CD4-positive, alpha-beta T cell treated with Interleukin-4 for 1 hour (primary cell): ENCODE measurements at regions not wholly inside any gene's neighbourhood (a gene's known extent, or its start where the extent isn't known, plus 50 kb on each side); places are given as distances from the start of the nearest gene placed in this dataset.
"Not testable (repeated sequence)": the region's sequence is repeated elsewhere in the genome, so short reads cannot be mapped to it uniquely, and the experiment has no call there.

Source experiments
- DNase-seq, 2 donors: peaks; one replicate each; pipeline ENCODE4 v3.0.0-alpha.2; 2020 to 2022

GRCh38 chr2:240191001-240191400 lies 50.5 kb upstream of the OTOS start:
- peak in 1 of 2 donors; percentile 9 for DNase-seq

GRCh38 chr2:240192661-240193060 lies 52.2 kb upstream of the OTOS start:
- DNase-seq: no peak

- DNase-seq: not testable (repeated sequence)
These were observed 53.9 kb upstream of the OTOS start for GRCh38 chr2:240194341-240194762.

GRCh38 chr2:240195316-240195861 lies 54.9 kb upstream of the OTOS start:
- DNase-seq: no peak

GRCh38 chr2:240196716-240197461 lies 56.4 kb upstream of the OTOS start:
- no peak for DNase-seq

GRCh38 chr2:240197462-240198139 lies 57.1 kb upstream of the OTOS start:
- no peak for DNase-seq

GRCh38 chr2:240198226-240198625 lies 57.8 kb upstream of the OTOS start:
- DNase-seq: no peak

- no peak for DNase-seq
These were observed 58.8 kb upstream of the OTOS start for GRCh38 chr2:240199133-240199870.

- no peak for DNase-seq
These were observed 60.0 kb upstream of the OTOS start for GRCh38 chr2:240200230-240201051.

GRCh38 chr2:240201866-240202265 lies 61.4 kb upstream of the OTOS start:
- DNase-seq: no peak

GRCh38 chr2:240202586-240202985 lies 62.1 kb upstream of the OTOS start:
- DNase-seq: no peak

- DNase-seq: no peak
These were observed 62.8 kb upstream of the OTOS start for GRCh38 chr2:240203031-240203787.

- DNase-seq: no peak
These were observed 63.4 kb upstream of the OTOS start for GRCh38 chr2:240203788-240204270.

GRCh38 chr2:240204431-240205276 lies 64.2 kb upstream of the OTOS start:
- DNase-seq: no peak

- no peak for DNase-seq
These were observed 64.9 kb upstream of the OTOS start for GRCh38 chr2:240205348-240205747.

- no peak for DNase-seq
These were observed 65.3 kb upstream of the OTOS start for GRCh38 chr2:240205772-240206171.

- DNase-seq: no peak
These were observed 66.2 kb upstream of the OTOS start for GRCh38 chr2:240206630-240207029.

- no peak for DNase-seq
These were observed 67.2 kb upstream of the OTOS start for GRCh38 chr2:240207661-240208060.

GRCh38 chr2:240208096-240208495 lies 67.6 kb upstream of the OTOS start:
- DNase-seq: no peak

- no peak for DNase-seq
These were observed 68.3 kb upstream of the OTOS start for GRCh38 chr2:240208631-240209211.
